ENCODE measurements at regions not wholly inside any gene's neighbourhood (a gene's known extent, or its start where the extent isn't known, plus 50 kb on each side); places are given as distances from the start of the nearest gene placed in this dataset.

DNA sequence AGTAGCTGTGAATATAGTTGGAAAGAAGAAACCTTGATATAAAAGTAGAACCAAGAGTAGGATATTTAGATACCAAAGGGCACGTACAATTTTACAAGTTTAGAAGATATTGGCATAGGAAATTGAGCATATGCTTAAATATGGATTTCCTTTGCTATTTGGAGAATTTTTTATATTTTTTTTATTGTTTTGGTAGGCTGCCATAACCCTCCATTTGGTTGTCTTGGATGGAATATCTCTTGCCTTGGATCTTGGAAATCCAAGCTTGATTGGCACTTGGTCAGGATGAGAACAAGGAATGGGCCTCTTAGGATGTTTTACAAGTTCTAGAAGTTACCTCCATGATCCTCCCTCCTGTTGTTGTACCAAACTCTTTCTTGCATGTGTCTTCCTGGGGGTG, 297.1 kb downstream of the PRL start:
- Histone ChIP-seq H3K4me3 (ENCODE audit: low read depth, low read length) (no peak overlapping the region), H3K18ac (ENCODE audit: low read length) (peak overlapping the region; percentile 99), H2AFZ (ENCODE audit: insufficient read depth, low read length, poor library complexity) (peak overlapping the region; percentile 52), H3K4me1 (ENCODE audit: control insufficient read depth in 1 of 2, insufficient read depth in 2 of 2, low read length in 2 of 2) (peaks cover 6 to 10% of the 10 kb centered on the region in 2 experiments), H3K9me3 (ENCODE audit: insufficient read depth, low read depth, low read length) (no peaks in the 10 kb centered on the region), H3K79me1 (ENCODE audit: low read length) (peaks cover 27% of the 10 kb centered on the region), H4K12ac (ENCODE audit: low read depth, low read length) (peak overlapping the region; percentile 36), H2BK5ac (ENCODE audit: low read depth, low read length, poor library complexity) (peak overlapping the region; percentile 98), H3K4ac (ENCODE audit: low read depth, low read length) (peak overlapping the region; percentile 92), H3K9ac (ENCODE audit: low read length) (no peak overlapping the region), H4K91ac (ENCODE audit: low read depth, low read length) (peak overlapping the region; percentile 99), H3K4me2 (ENCODE audit: low read length) (no peak overlapping the region), H3K23ac (ENCODE audit: low read length) (no peak overlapping the region), H2AK5ac (ENCODE audit: low read length) (peak overlapping the region; percentile 100), H4K8ac (ENCODE audit: low read depth, low read length) (peak overlapping the region; percentile 84), H3K27me3 (ENCODE audit: insufficient read depth, low read length) (no peaks in the 10 kb centered on the region), H3K79me2 (ENCODE audit: control insufficient read depth, insufficient read depth, low read length, poor library complexity) (peaks cover 4% of the 10 kb centered on the region), H3K27ac (ENCODE audit: low read depth, low read length) (peak overlapping the region; percentile 96), H2BK12ac (ENCODE audit: low read length) (peak overlapping the region; percentile 100), H3K14ac (ENCODE audit: low read length) (peak overlapping the region; percentile 97), H3K36me3 (ENCODE audit: control insufficient read depth in 1 of 2, insufficient read depth in 2 of 2, low read length in 2 of 2) (peaks cover 0 to 2% of the 10 kb centered on the region in 2 experiments), H2BK120ac (ENCODE audit: insufficient read depth, low read length, poor library complexity) (peak overlapping the region; percentile 99)
- WGBS (ENCODE audit: extremely low coverage, insufficient coverage, insufficient read length), result no CpG with 5 or more reads among the region's 1 CpG
- DNase-seq, result no peak

DNA sequence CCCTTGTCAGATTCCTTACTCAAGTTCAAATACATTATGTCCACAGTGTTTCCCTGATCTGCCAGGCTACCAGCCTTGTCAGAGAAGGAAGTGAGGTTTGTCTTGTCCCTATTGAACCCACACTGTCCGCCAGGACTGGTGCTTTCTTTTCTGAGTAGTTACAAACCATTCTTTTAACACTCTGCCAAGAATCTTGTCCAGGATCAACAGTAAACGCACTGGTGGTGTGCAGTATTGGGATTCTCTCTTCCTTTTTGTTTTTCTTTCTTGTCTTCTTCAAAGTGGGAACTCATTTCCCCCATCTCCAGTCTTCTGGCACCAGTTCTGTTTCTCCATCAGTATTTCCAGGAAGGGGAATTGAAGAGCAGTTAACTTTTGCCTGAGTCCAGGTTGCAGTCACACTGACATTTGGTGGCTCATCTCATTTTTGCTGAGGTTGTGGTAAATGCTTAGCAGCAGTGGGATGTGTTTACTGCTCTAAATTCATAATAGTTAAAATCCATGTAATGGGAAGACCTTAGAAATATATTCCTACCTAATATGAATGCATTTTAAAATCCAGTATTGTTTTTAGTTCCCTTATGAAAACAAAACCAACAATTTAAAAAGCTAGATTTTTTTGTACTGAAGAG, 295.3 kb downstream of the PRL start:
- Histone ChIP-seq H3K23ac (ENCODE audit: low read length) (no peak overlapping the region), H3K18ac (ENCODE audit: low read length) (no peak overlapping the region), H3K27ac (ENCODE audit: low read depth, low read length) (peak overlapping the region; percentile 19), H3K4me2 (ENCODE audit: low read length) (no peak overlapping the region), H2BK12ac (ENCODE audit: low read length) (peak overlapping the region; percentile 42), H3K9ac (ENCODE audit: low read length) (no peak overlapping the region), H3K79me1 (ENCODE audit: low read length) (peaks cover 22% of the 10 kb centered on the region), H4K91ac (ENCODE audit: low read depth, low read length) (peak overlapping the region; percentile 84), H2BK5ac (ENCODE audit: low read depth, low read length, poor library complexity) (peak overlapping the region; percentile 61), H3K4ac (ENCODE audit: low read depth, low read length) (no peak overlapping the region), H2AK5ac (ENCODE audit: low read length) (no peak overlapping the region), H4K12ac (ENCODE audit: low read depth, low read length) (no peak overlapping the region), H3K36me3 (ENCODE audit: control insufficient read depth in 1 of 2, insufficient read depth in 2 of 2, low read length in 2 of 2) (peaks cover 0 to 2% of the 10 kb centered on the region in 2 experiments), H4K8ac (ENCODE audit: low read depth, low read length) (no peak overlapping the region), H3K4me1 (ENCODE audit: control insufficient read depth in 1 of 2, insufficient read depth in 2 of 2, low read length in 2 of 2) (peaks cover 6 to 7% of the 10 kb centered on the region in 2 experiments), H2AFZ (ENCODE audit: insufficient read depth, low read length, poor library complexity) (no peak overlapping the region), H3K14ac (ENCODE audit: low read length) (peak overlapping the region; percentile 51), H3K9me3 (ENCODE audit: insufficient read depth, low read depth, low read length) (no peaks in the 10 kb centered on the region), H3K79me2 (ENCODE audit: control insufficient read depth, insufficient read depth, low read length, poor library complexity) (peaks cover 4% of the 10 kb centered on the region), H2BK120ac (ENCODE audit: insufficient read depth, low read length, poor library complexity) (no peak overlapping the region), H3K4me3 (ENCODE audit: low read depth, low read length) (no peak overlapping the region), H3K27me3 (ENCODE audit: insufficient read depth, low read length) (no peaks in the 10 kb centered on the region)
- DNase-seq, result no peak
- WGBS (ENCODE audit: extremely low coverage, insufficient coverage, insufficient read length), result no CpG with 5 or more reads among the region's 2 CpGs

DNA sequence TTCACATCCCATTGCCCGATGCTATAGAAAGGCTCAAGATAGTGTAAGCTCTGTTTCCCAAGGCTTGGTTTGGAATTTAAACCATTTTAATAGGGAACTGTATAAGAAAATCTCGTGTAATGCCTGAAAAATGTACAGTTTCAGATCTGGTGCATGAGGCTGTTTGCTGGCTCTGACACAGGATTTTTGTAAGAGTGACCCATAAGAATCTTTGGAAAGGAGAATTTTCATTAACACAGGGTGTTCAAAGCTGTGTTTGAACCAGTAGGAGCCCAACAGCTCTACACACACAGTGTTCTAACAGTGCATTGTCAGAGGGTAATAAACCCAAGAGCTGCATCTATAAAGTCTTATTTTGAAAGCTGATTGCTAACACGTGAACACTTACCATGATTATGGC, 293.5 kb downstream of the PRL start:
- no peak overlapping the region for H3K4ac ChIP-seq (ENCODE audit: low read depth, low read length)

GRCh38 chr6:22006795-22007194, 290.0 kb downstream of the PRL start:
- H2AFZ ChIP-seq (ENCODE audit: insufficient read depth, low read length, poor library complexity), result no peak overlapping the region
- H3K79me1 ChIP-seq (ENCODE audit: low read length), result peaks cover 5% of the 10 kb centered on the region
- H2AK5ac ChIP-seq (ENCODE audit: low read length), result no peak overlapping the region
- H3K4me2 ChIP-seq (ENCODE audit: low read length), result no peak overlapping the region
- H3K23ac ChIP-seq (ENCODE audit: low read length), result no peak overlapping the region
- H3K79me2 ChIP-seq (ENCODE audit: control insufficient read depth, insufficient read depth, low read length, poor library complexity), result no peaks in the 10 kb centered on the region
- H2BK5ac ChIP-seq (ENCODE audit: low read depth, low read length, poor library complexity), result no peak overlapping the region
- DNase-seq, result no peak
- H3K4me3 ChIP-seq (ENCODE audit: low read depth, low read length), result no peak overlapping the region
- H3K14ac ChIP-seq (ENCODE audit: low read length), result no peak overlapping the region
- H3K4me1 ChIP-seq (ENCODE audit: control insufficient read depth in 1 of 2, insufficient read depth in 2 of 2, low read length in 2 of 2), result peaks cover 2 to 5% of the 10 kb centered on the region in 2 experiments
- H3K27me3 ChIP-seq (ENCODE audit: insufficient read depth, low read length), result no peaks in the 10 kb centered on the region
- H3K4ac ChIP-seq (ENCODE audit: low read depth, low read length), result no peak overlapping the region
- H3K36me3 ChIP-seq (ENCODE audit: control insufficient read depth in 1 of 2, insufficient read depth in 2 of 2, low read length in 2 of 2), result peaks cover 2 to 4% of the 10 kb centered on the region in 2 experiments
- H3K9ac ChIP-seq (ENCODE audit: low read length), result no peak overlapping the region
- no CpG with 5 or more reads among the region's 3 CpGs for WGBS (ENCODE audit: extremely low coverage, insufficient coverage, insufficient read length)
- no peak overlapping the region for H3K27ac ChIP-seq (ENCODE audit: low read depth, low read length)
- H2BK120ac ChIP-seq (ENCODE audit: insufficient read depth, low read length, poor library complexity), result peak overlapping the region; percentile 49
- no peak overlapping the region for H4K12ac ChIP-seq (ENCODE audit: low read depth, low read length)
- H4K8ac ChIP-seq (ENCODE audit: low read depth, low read length), result peak overlapping the region; percentile 45
- H2BK12ac ChIP-seq (ENCODE audit: low read length), result peak overlapping the region; percentile 93
- no peak overlapping the region for H4K91ac ChIP-seq (ENCODE audit: low read depth, low read length)
- no peaks in the 10 kb centered on the region for H3K9me3 ChIP-seq (ENCODE audit: insufficient read depth, low read depth, low read length)
- peak overlapping the region; percentile 74 for H3K18ac ChIP-seq (ENCODE audit: low read length)

More for the DNA sequence above, 293.5 kb downstream of the PRL start:
- H3K14ac ChIP-seq (ENCODE audit: low read length), result no peak overlapping the region
- no peak overlapping the region for H4K91ac ChIP-seq (ENCODE audit: low read depth, low read length)
- no peak overlapping the region for H2AFZ ChIP-seq (ENCODE audit: insufficient read depth, low read length, poor library complexity)
- no peak overlapping the region for H3K9ac ChIP-seq (ENCODE audit: low read length)
- H3K36me3 ChIP-seq (ENCODE audit: control insufficient read depth in 1 of 2, insufficient read depth in 2 of 2, low read length in 2 of 2), result peaks cover 2 to 4% of the 10 kb centered on the region in 2 experiments
- no peaks in the 10 kb centered on the region for H3K27me3 ChIP-seq (ENCODE audit: insufficient read depth, low read length)
- H2BK120ac ChIP-seq (ENCODE audit: insufficient read depth, low read length, poor library complexity), result no peak overlapping the region
- peaks cover 4% of the 10 kb centered on the region for H3K79me2 ChIP-seq (ENCODE audit: control insufficient read depth, insufficient read depth, low read length, poor library complexity)
- H4K8ac ChIP-seq (ENCODE audit: low read depth, low read length), result no peak overlapping the region
- no peak overlapping the region for H3K18ac ChIP-seq (ENCODE audit: low read length)
- no peak overlapping the region for H3K23ac ChIP-seq (ENCODE audit: low read length)
- no peak overlapping the region for H2AK5ac ChIP-seq (ENCODE audit: low read length)
- no peak overlapping the region for H4K12ac ChIP-seq (ENCODE audit: low read depth, low read length)
- no peaks in the 10 kb centered on the region for H3K9me3 ChIP-seq (ENCODE audit: insufficient read depth, low read depth, low read length)
- H3K79me1 ChIP-seq (ENCODE audit: low read length), result peaks cover 25% of the 10 kb centered on the region
- no peak overlapping the region for H3K4me3 ChIP-seq (ENCODE audit: low read depth, low read length)
- no peak for DNase-seq
- no peak overlapping the region for H2BK12ac ChIP-seq (ENCODE audit: low read length)
- peaks cover 8 to 10% of the 10 kb centered on the region in 2 experiments for H3K4me1 ChIP-seq (ENCODE audit: control insufficient read depth in 1 of 2, insufficient read depth in 2 of 2, low read length in 2 of 2)
- no CpG with 5 or more reads among the region's 3 CpGs for WGBS (ENCODE audit: extremely low coverage, insufficient coverage, insufficient read length)
- no peak overlapping the region for H3K4me2 ChIP-seq (ENCODE audit: low read length)
- no peak overlapping the region for H3K27ac ChIP-seq (ENCODE audit: low read depth, low read length)
- no peak overlapping the region for H2BK5ac ChIP-seq (ENCODE audit: low read depth, low read length, poor library complexity)

All from trophoblast cell (in vitro differentiated cells and primary cell).